HepG2 (cell line): ENCODE measurements at regions not wholly inside any gene's neighbourhood (a gene's known extent, or its start where the extent isn't known, plus 50 kb on each side); places are given as distances from the start of the nearest gene placed in this dataset.

Experiments used
- FOXK1 ChIP-seq: sonication (generic); formaldehyde crosslinking; IDR thresholded peaks from 2 replicates; pipeline ENCODE4 v1.4.0; 2020; ENCODE audit warnings: low read depth, missing genetic modification reagents, borderline replicate concordance
- KDM3A ChIP-seq: IDR thresholded peaks from 2 replicates; pipeline ENCODE4 v1.6.1; 2018; ENCODE audit warnings: low read depth, missing compliant biosample characterization
- KMT2A ChIP-seq: sonication (generic); formaldehyde crosslinking; IDR thresholded peaks from 2 replicates; pipeline ENCODE4 v1.4.0; 2020; ENCODE audit warnings: missing genetic modification reagents
- MBD4 ChIP-seq: IDR thresholded peaks from 2 replicates; pipeline ENCODE4 v1.6.1; 2012; ENCODE audit warnings: low read length, inconsistent platforms, borderline replicate concordance
- PAF1 ChIP-seq: IDR thresholded peaks from 2 replicates; pipeline ENCODE4 v1.6.1; 2016; ENCODE audit warnings: missing genetic modification reagents, missing compliant biosample characterization
- SCMH1 ChIP-seq: sonication (generic); formaldehyde crosslinking; IDR thresholded peaks from 2 replicates; pipeline ENCODE4 v1.9.0; 2021; ENCODE audit warnings: missing genetic modification reagents, mild to moderate bottlenecking, borderline replicate concordance
- SMAD9 ChIP-seq: sonication (generic); formaldehyde crosslinking; IDR thresholded peaks from 2 replicates; pipeline ENCODE4 v1.5.1; 2020; ENCODE audit warnings: mild to moderate bottlenecking, missing genetic modification reagents
- ZBTB33 ChIP-seq: sonication (generic); formaldehyde crosslinking; IDR thresholded peaks from 2 replicates; pipeline ENCODE4 v1.4.0; 2020; ENCODE audit warnings: missing genetic modification reagents
- ZNF138 ChIP-seq: sonication (generic); formaldehyde crosslinking; IDR thresholded peaks from 2 replicates; pipeline ENCODE4 v1.5.0; 2020; ENCODE audit warnings: mild to moderate bottlenecking, low read depth, missing genetic modification reagents
- TF ChIP-seq, protein P1 (sequence below): sonication (generic); formaldehyde crosslinking; IDR thresholded peaks from 2 replicates; pipeline ENCODE4 v1.5.1; 2020; ENCODE audit warnings: missing genetic modification reagents, mild to moderate bottlenecking, borderline replicate concordance
- TF ChIP-seq, protein P2 (sequence below): sonication (generic); formaldehyde crosslinking; IDR thresholded peaks from 2 replicates; pipeline ENCODE4 v1.5.0; 2020; ENCODE audit warnings: mild to moderate bottlenecking, missing genetic modification reagents, borderline replicate concordance

- no peak for TF ChIP-seq FOXK1 (CRISPR knock-in tag)
- TF ChIP-seq ZBTB33 (CRISPR knock-in tag): 0 out of 2 replicates have a peak, but pooled peaks have one; percentile 8
- TF ChIP-seq SMAD9 (CRISPR knock-in tag): 0 out of 2 replicates have a peak, but pooled peaks have one; percentile 34
- TF ChIP-seq KDM3A: no peak
- TF ChIP-seq SCMH1 (CRISPR knock-in tag): no peak
- TF ChIP-seq MBD4: no peak
- TF ChIP-seq, protein P1, sequence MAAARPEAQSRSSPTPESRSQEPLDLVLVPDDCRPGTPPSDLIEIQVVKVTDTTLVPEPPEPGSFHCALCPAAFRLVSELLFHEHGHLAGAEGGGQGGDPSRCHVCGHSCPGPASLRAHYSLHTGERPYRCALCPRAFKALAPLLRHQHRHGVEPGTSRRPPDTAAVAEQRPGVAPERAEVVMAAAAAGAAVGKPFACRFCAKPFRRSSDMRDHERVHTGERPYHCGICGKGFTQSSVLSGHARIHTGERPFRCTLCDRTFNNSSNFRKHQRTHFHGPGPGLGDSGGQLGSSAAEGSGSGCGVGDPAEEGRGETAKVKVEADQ (CRISPR knock-in tag): peak; percentile 70; the same call in 1 of the 2 replicates
- no peak for TF ChIP-seq KMT2A (CRISPR knock-in tag)
- TF ChIP-seq PAF1 (CRISPR knock-in tag): no peak
- TF ChIP-seq ZNF138 (CRISPR knock-in tag): no peak
- TF ChIP-seq, protein P2, sequence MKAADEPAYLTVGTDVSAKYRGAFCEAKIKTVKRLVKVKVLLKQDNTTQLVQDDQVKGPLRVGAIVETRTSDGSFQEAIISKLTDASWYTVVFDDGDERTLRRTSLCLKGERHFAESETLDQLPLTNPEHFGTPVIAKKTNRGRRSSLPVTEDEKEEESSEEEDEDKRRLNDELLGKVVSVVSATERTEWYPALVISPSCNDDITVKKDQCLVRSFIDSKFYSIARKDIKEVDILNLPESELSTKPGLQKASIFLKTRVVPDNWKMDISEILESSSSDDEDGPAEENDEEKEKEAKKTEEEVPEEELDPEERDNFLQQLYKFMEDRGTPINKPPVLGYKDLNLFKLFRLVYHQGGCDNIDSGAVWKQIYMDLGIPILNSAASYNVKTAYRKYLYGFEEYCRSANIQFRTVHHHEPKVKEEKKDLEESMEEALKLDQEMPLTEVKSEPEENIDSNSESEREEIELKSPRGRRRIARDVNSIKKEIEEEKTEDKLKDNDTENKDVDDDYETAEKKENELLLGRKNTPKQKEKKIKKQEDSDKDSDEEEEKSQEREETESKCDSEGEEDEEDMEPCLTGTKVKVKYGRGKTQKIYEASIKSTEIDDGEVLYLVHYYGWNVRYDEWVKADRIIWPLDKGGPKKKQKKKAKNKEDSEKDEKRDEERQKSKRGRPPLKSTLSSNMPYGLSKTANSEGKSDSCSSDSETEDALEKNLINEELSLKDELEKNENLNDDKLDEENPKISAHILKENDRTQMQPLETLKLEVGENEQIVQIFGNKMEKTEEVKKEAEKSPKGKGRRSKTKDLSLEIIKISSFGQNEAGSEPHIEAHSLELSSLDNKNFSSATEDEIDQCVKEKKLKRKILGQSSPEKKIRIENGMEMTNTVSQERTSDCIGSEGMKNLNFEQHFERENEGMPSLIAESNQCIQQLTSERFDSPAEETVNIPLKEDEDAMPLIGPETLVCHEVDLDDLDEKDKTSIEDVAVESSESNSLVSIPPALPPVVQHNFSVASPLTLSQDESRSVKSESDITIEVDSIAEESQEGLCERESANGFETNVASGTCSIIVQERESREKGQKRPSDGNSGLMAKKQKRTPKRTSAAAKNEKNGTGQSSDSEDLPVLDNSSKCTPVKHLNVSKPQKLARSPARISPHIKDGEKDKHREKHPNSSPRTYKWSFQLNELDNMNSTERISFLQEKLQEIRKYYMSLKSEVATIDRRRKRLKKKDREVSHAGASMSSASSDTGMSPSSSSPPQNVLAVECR: 0 out of 2 replicates have a peak, but pooled peaks have one; percentile 4
Measured at GRCh38 chr17:72517413-72518158, 396.8 kb downstream of the SOX9 start (continued).
